B cell (primary cell): ENCODE measurements at regions not wholly inside any gene's neighbourhood (a gene's known extent, or its start where the extent isn't known, plus 50 kb on each side); places are given as distances from the start of the nearest gene placed in this dataset.
"Not testable (repeated sequence)": the region's sequence is repeated elsewhere in the genome, so short reads cannot be mapped to it uniquely, and the experiment has no call there.

ENCODE experiments used
- ATAC-seq: fragments of 200-7000 bp; cut with Tn5 transposase; one replicate; pipeline ENCODE4 v1.10.0; 2021; ENCODE audit warnings: low read depth, mild to moderate bottlenecking, moderate number of reproducible peaks, moderate library complexity
- CTCF ChIA-PET: fragments of 350-600 bp; sonication (Branson Sonifier 250); formaldehyde crosslinking; loops from one replicate; lab custom pipeline; 2021; ENCODE audit warnings: antibody characterized with exemption, inconsistent platforms; lab: Charles Lee
- POLR2A ChIA-PET: fragments of 350-600 bp; sonication (Branson Sonifier 250); formaldehyde crosslinking; loops from one replicate; lab custom pipeline; 2021; ENCODE audit warnings: antibody characterized with exemption; lab: Charles Lee
- DNase-seq: peaks from one replicate; pipeline ENCODE4 v3.0.0; 2013
- H2AFZ ChIP-seq: 2 replicates; pipeline ENCODE4 v1.6.1; 2012; ENCODE audit warnings: mild to moderate bottlenecking, low read depth, low read length; ENCODE audit not compliant: insufficient read depth, poor library complexity, severe bottlenecking
- H3K27ac ChIP-seq, 2 donors: 1 replicate in 1 of 2; 2 replicates in 1 of 2; pipeline ENCODE4 v1.5.1; 2012 to 2013; ENCODE audit warnings: low read length in 2 of 2, mild to moderate bottlenecking in 2 of 2, moderate library complexity in 1 of 2
- H3K27me3 ChIP-seq, 4 experiments: fragments of 200-600 bp in 1 of 4; sonication (generic) in 1 of 4; replicated peaks in 1 of 4; 1 replicate in 2 of 4; 2 replicates in 2 of 4; pipeline versions ENCODE4 v1.6.1 to v1.7.0; 2013 to 2016; ENCODE audit warnings: low read length in 3 of 4, mild to moderate bottlenecking in 2 of 4, mixed read lengths in 1 of 4, moderate library complexity in 1 of 4; ENCODE audit not compliant: insufficient read depth in 4 of 4, control insufficient read depth in 3 of 4; ENCODE audit errors: control extremely low read depth in 1 of 4
- H3K36me3 ChIP-seq, 2 experiments: replicated peaks in 1 of 2; 1 replicate in 1 of 2; 2 replicates in 1 of 2; pipeline versions ENCODE4 v1.6.1 to v1.7.1; 2013; ENCODE audit warnings: low read length in 1 of 2; ENCODE audit not compliant: insufficient read depth in 2 of 2, control insufficient read depth in 1 of 2; ENCODE audit errors: control extremely low read depth in 1 of 2, extremely low read depth in 1 of 2
- H3K4me1 ChIP-seq, 2 donors: fragments of 200-600 bp in 1 of 2; sonication (generic) in 1 of 2; 1 replicate in 1 of 2; 2 replicates in 1 of 2; pipeline versions ENCODE4 v1.5.1 to v1.6.1; 2013 to 2017; ENCODE audit warnings: low read length in 2 of 2; ENCODE audit not compliant: control insufficient read depth in 2 of 2, insufficient read depth in 2 of 2
- H3K4me2 ChIP-seq: replicated peaks from 2 replicates; pipeline ENCODE3; 2012; ENCODE audit warnings: mild to moderate bottlenecking, low read depth, low read length; ENCODE audit not compliant: poor library complexity, severe bottlenecking
- H3K4me3 ChIP-seq, 5 experiments: fragments of 200-600 bp in 1 of 5; sonication (generic) in 1 of 5; 1 replicate in 3 of 5; 2 replicates in 2 of 5; pipeline versions ENCODE4 v1.5.1 to v1.7.0; 2011 to 2016; ENCODE audit warnings: low read length in 4 of 5, mild to moderate bottlenecking in 4 of 5, low read depth in 2 of 5, control low read depth in 1 of 5, moderate library complexity in 1 of 5; ENCODE audit not compliant: insufficient read depth in 1 of 5; ENCODE audit errors: control extremely low read depth in 1 of 5, extremely low read depth in 1 of 5
- H3K79me2 ChIP-seq: fragments of 200-600 bp; sonication (generic); one replicate; pipeline ENCODE4 v1.6.0; 2016; ENCODE audit warnings: low read length; ENCODE audit not compliant: control insufficient read depth, insufficient read depth
- H3K9ac ChIP-seq: fragments of 200-600 bp; sonication (generic); 2 replicates; pipeline ENCODE4 v1.6.1; 2017; ENCODE audit warnings: mild to moderate bottlenecking, low read length, moderate library complexity
- H3K9me3 ChIP-seq, 3 donors: one replicate each; pipeline versions ENCODE4 v1.6.1 to v1.7.1; 2013; ENCODE audit warnings: low read length in 2 of 3; ENCODE audit not compliant: control insufficient read depth in 2 of 3, insufficient read depth in 1 of 3; ENCODE audit errors: control extremely low read depth in 1 of 3
- H4K20me1 ChIP-seq: 2 replicates; pipeline ENCODE4 v1.6.0; 2012; ENCODE audit warnings: mild to moderate bottlenecking, low read length; ENCODE audit not compliant: insufficient read depth, control insufficient read depth, poor library complexity, severe bottlenecking
- H3K27ac Mint-ChIP-seq: one replicate; pipeline ENCODE4 v1.8.0; 2021; ENCODE audit warnings: mixed read lengths
- H3K27me3 Mint-ChIP-seq: one replicate; pipeline ENCODE4 v1.8.0; 2021; ENCODE audit warnings: mixed read lengths
- H3K4me1 Mint-ChIP-seq: one replicate; pipeline ENCODE4 v1.8.0; 2021; ENCODE audit warnings: mixed read lengths
- H3K4me3 Mint-ChIP-seq: one replicate; pipeline ENCODE4 v1.8.0; 2021; ENCODE audit warnings: mixed read lengths
- H3K9me3 Mint-ChIP-seq: one replicate; pipeline ENCODE4 v1.8.0; 2022; ENCODE audit warnings: mixed read lengths; ENCODE audit not compliant: insufficient read depth
- EZH2 ChIP-seq: IDR thresholded peaks from 2 replicates; pipeline ENCODE4 v1.6.1; 2012; ENCODE audit warnings: borderline replicate concordance, low read depth, mild to moderate bottlenecking, moderate library complexity, low read length; ENCODE audit not compliant: insufficient read depth, poor library complexity, severe bottlenecking
- WGBS: methylation state at CpG from one replicate; pipeline ENCODE4 v1.1.5; 2013; ENCODE audit warnings: missing lambda C conversion rate; ENCODE audit not compliant: insufficient coverage; 5-methylcytosine and 5-hydroxymethylcytosine counted together
- intact Hi-C: fragments of 100-400 bp; cut with micrococcal nuclease; formaldehyde crosslinking; loops from one replicate; pipeline ENCODE4 v1.10.0; 2022
- TF ChIP-seq, protein P1 (sequence below): fragments of 200-600 bp; IDR thresholded peaks from one replicate; pipeline ENCODE4 v1.8.0; 2022; ENCODE audit warnings: antibody characterized with exemption, mild to moderate bottlenecking

DNA sequence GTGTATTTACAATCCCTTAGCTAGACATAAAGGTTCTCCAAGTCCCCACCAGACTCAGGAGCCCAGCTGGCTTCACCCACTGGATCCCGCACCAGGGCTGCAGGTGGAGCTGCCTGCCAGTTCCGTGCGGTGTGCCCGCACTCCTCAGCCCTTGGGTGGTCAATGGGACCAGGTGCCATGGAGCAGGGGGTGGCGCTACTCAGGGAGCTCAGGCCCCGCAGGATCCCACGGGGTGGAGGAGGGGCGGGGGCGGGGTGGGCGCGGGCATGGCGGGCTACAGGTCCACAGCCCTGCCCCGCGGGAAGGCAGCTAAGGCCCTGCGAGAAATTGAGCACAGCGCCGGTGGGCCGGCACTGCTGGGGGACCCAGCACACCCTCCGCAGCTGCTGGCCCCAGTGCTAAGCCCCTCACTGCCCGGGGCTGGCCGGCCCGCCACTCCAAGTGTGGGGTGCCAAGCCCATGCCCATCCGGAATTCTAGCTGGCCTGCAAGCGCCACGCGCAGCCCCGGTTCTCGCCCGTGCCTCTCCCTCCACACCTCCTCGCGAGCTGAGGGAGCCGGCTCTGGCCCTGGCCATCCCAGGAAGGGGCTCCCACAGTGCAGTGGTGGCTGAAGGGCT lies 99.8 kb upstream of the STARD4 start:
- H3K27me3 ChIP-seq, H3K79me2 ChIP-seq, H3K4me1 ChIP-seq, H2AFZ ChIP-seq, CTCF ChIA-PET, H3K4me2 ChIP-seq, POLR2A ChIA-PET, H3K9ac ChIP-seq, intact Hi-C loops, DNase-seq, H3K4me3 ChIP-seq, H3K27ac Mint-ChIP-seq, H3K4me3 Mint-ChIP-seq, H3K27ac ChIP-seq, H4K20me1 ChIP-seq, ATAC-seq, H3K4me1 Mint-ChIP-seq, H3K36me3 ChIP-seq: not testable (repeated sequence)
- peaks cover 12% of the 10 kb centered on the region for H3K9me3 Mint-ChIP-seq
- H3K9me3 ChIP-seq, result peaks cover 0 to 13% (median 0%) of the 10 kb centered on the region in 3 donors
- H3K27me3 Mint-ChIP-seq, result peaks cover 16% of the 10 kb centered on the region
- 91% methylated on average over 30 of the region's 32 CpGs for WGBS

DNA sequence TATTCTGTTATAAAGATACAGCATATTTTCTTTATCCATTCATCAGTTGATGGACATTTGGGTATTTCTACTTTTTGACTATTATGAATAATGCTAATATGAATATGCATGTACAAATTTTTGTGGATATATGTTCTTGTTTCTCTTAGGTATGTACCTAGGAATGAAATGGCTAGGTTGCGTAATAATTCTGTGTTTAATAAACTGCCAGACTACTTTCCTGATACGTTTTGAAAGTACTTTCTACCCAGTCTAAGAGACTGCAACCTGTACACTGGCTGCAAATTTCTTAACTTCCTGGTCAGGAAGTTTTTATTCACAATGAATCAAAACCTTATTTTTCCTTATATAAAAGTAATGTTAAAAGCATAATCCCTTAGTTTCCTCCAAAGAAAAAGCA lies 93.9 kb upstream of the STARD4 start:
- intact Hi-C loops, result no loop called here
- Histone ChIP-seq H3K4me2 (no peak overlapping the region), H2AFZ (no peak overlapping the region), H3K27me3 (no peaks in the 10 kb centered on the region), H3K79me2 (no peaks in the 10 kb centered on the region), H3K27ac (no peak overlapping the region), H3K9ac (no peak overlapping the region), H3K9me3 (peaks cover 0 to 1% (median 0%) of the 10 kb centered on the region in 3 donors), H3K4me1 (no peaks in the 10 kb centered on the region), H3K4me3 (no peak overlapping the region), H3K36me3 (no peaks in the 10 kb centered on the region), H4K20me1 (no peaks in the 10 kb centered on the region)
- Mint-ChIP-seq H3K27ac (no peak overlapping the region), H3K4me1 (no peaks in the 10 kb centered on the region), H3K27me3 (peaks cover 20% of the 10 kb centered on the region), H3K9me3 (peaks cover 7% of the 10 kb centered on the region), H3K4me3 (no peak overlapping the region)
- TF ChIP-seq, protein P1, sequence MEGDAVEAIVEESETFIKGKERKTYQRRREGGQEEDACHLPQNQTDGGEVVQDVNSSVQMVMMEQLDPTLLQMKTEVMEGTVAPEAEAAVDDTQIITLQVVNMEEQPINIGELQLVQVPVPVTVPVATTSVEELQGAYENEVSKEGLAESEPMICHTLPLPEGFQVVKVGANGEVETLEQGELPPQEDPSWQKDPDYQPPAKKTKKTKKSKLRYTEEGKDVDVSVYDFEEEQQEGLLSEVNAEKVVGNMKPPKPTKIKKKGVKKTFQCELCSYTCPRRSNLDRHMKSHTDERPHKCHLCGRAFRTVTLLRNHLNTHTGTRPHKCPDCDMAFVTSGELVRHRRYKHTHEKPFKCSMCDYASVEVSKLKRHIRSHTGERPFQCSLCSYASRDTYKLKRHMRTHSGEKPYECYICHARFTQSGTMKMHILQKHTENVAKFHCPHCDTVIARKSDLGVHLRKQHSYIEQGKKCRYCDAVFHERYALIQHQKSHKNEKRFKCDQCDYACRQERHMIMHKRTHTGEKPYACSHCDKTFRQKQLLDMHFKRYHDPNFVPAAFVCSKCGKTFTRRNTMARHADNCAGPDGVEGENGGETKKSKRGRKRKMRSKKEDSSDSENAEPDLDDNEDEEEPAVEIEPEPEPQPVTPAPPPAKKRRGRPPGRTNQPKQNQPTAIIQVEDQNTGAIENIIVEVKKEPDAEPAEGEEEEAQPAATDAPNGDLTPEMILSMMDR, result no peak
- no peak for TF ChIP-seq EZH2
- CTCF ChIA-PET, result no interaction called here
- POLR2A ChIA-PET, result no interaction called here
- ATAC-seq (no peak), DNase-seq (no peak)
- WGBS, result no CpG with 5 or more reads among the region's 2 CpGs
